Karpas-422 (cell line): ENCODE measurements at regions not wholly inside any gene's neighbourhood (a gene's known extent, or its start where the extent isn't known, plus 50 kb on each side); places are given as distances from the start of the nearest gene placed in this dataset.

Experiments used
- DNase-seq: peaks from one replicate; pipeline ENCODE4 v3.0.0-alpha.2; 2015
- H2AFZ ChIP-seq: fragments of 200-600 bp; sonication (generic); 2 replicates; pipeline ENCODE4 v1.6.1; 2014; ENCODE audit warnings: antibody characterized with exemption, low read length, mixed read lengths
- H3K27ac ChIP-seq: fragments of 200-600 bp; sonication (generic); 2 replicates; pipeline ENCODE4 v1.5.1; 2014; ENCODE audit warnings: mild to moderate bottlenecking, low read length, moderate library complexity
- H3K27me3 ChIP-seq: fragments of 200-600 bp; sonication (generic); 2 replicates; pipeline ENCODE4 v1.6.1; 2014; ENCODE audit warnings: low read length, mixed read lengths
- H3K36me3 ChIP-seq: fragments of 200-600 bp; sonication (generic); 2 replicates; pipeline ENCODE4 v1.6.1; 2014; ENCODE audit warnings: low read length, mixed read lengths; ENCODE audit not compliant: insufficient read depth
- H3K4me1 ChIP-seq: fragments of 200-600 bp; sonication (generic); 2 replicates; pipeline ENCODE4 v1.6.1; 2014; ENCODE audit warnings: mild to moderate bottlenecking, low read length, mixed read lengths
- H3K4me2 ChIP-seq: fragments of 200-600 bp; sonication (generic); 2 replicates; pipeline ENCODE4 v1.6.1; 2014; ENCODE audit warnings: low read length, low read depth, mild to moderate bottlenecking; ENCODE audit not compliant: poor library complexity, severe bottlenecking
- H3K4me3 ChIP-seq: fragments of 200-600 bp; sonication (generic); 2 replicates; pipeline ENCODE4 v1.5.1; 2014; ENCODE audit warnings: mild to moderate bottlenecking, antibody characterized with exemption, low read length, mixed read lengths
- H3K79me2 ChIP-seq: fragments of 200-600 bp; sonication (generic); 2 replicates; pipeline ENCODE4 v1.6.1; 2014; ENCODE audit warnings: mild to moderate bottlenecking, low read length, mixed read lengths
- H3K9ac ChIP-seq: fragments of 200-600 bp; sonication (generic); 2 replicates; pipeline ENCODE4 v1.6.0; 2014; ENCODE audit warnings: low read length
- H3K9me2 ChIP-seq: fragments of 200-600 bp; sonication (generic), shearing (Covaris generic); replicated peaks from 2 replicates; pipeline ENCODE4 v1.6.0; 2014; ENCODE audit warnings: mild to moderate bottlenecking, low read length, moderate library complexity; ENCODE audit not compliant: insufficient read depth
- H3K9me3 ChIP-seq: fragments of 300-700, 200-600 bp; sonication (generic); 2 replicates; pipeline ENCODE4 v1.6.1; 2014; ENCODE audit warnings: low read length, mixed read lengths
- H4K20me1 ChIP-seq: fragments of 200-600 bp; sonication (generic); 2 replicates; pipeline ENCODE4 v1.6.1; 2014; ENCODE audit warnings: mild to moderate bottlenecking, antibody characterized with exemption, low read length, low read depth; ENCODE audit not compliant: insufficient read depth

DNA sequence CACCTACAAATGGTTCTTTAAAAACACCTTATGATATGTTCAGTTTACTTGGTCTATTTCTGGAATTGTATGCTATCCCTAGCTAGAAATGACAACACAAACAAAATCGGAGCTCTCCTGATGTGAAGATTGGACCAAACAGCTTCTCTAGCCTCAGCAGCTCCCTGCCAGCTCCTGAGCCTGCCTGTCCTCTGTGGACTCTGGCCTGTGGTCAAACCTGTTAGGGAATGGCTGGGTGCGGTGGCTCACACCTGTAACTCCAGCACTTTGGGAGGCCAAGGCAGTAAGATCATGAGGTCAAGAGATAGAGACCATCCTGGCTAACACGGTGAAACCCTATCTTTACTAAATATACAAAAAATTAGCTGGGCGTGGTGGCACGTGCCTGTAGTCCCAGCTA lies 195.3 kb downstream of the GAS1 start:
- Histone ChIP-seq H3K27ac (no peak overlapping the region), H3K4me3 (no peak overlapping the region), H2AFZ (no peak overlapping the region), H3K27me3 (no peaks in the 10 kb centered on the region), H3K4me1 (no peaks in the 10 kb centered on the region), H3K36me3 (no peaks in the 10 kb centered on the region), H3K9ac (no peak overlapping the region), H3K9me2 (no peaks in the 10 kb centered on the region), H3K9me3 (no peaks in the 10 kb centered on the region), H3K79me2 (no peaks in the 10 kb centered on the region), H4K20me1 (no peaks in the 10 kb centered on the region), H3K4me2 (no peak overlapping the region)
- no peak for DNase-seq

DNA sequence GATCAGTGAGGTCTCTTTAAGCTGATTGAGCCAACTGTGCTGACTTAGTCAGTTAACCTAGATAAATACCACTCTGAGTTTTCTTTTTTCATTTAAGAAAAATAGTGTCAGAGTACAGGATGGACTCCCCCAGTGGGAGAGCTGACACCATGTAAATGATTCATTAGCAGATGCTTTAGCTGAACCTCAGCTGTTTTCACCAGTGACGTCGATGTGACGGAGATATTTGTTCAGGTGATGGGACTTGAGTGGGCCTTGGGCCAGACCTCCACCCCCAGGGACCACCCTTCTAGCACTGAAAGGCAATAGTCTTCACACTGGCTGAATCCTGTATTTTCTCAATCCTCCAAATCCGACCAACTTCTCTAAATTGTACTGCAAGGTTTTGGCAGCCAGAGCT lies 196.1 kb downstream of the GAS1 start:
- H3K4me1 ChIP-seq, result no peaks in the 10 kb centered on the region
- no peak overlapping the region for H3K4me2 ChIP-seq
- no peak overlapping the region for H2AFZ ChIP-seq
- no peak overlapping the region for H3K27ac ChIP-seq
- no peaks in the 10 kb centered on the region for H3K79me2 ChIP-seq
- no peak for DNase-seq
- H3K9me2 ChIP-seq, result no peaks in the 10 kb centered on the region
- H3K36me3 ChIP-seq, result no peaks in the 10 kb centered on the region
- H3K9ac ChIP-seq, result no peak overlapping the region
- no peak overlapping the region for H3K4me3 ChIP-seq
- H3K27me3 ChIP-seq, result no peaks in the 10 kb centered on the region
- H3K9me3 ChIP-seq, result no peaks in the 10 kb centered on the region
- H4K20me1 ChIP-seq, result no peaks in the 10 kb centered on the region

DNA sequence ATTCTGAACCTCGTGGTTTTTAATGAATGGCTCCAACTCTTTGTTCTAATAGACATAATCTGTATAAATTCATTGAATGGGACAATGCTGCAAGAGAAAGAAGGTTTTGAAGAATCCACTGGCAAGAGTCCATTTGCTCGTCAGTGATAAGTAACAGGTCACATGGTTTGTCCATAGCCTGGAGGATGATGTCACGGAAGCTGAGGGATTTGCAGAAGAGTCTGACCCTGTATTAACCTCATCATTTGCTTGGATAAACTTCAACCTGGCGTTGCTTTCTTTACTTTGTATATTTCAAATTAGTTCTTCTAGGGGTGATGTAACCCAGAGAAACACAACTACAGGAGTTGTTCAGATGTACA lies 197.4 kb downstream of the GAS1 start:
- Histone ChIP-seq H3K27me3 (no peaks in the 10 kb centered on the region), H3K9me2 (no peaks in the 10 kb centered on the region), H3K4me3 (no peak overlapping the region), H3K9ac (no peak overlapping the region), H3K9me3 (no peaks in the 10 kb centered on the region), H2AFZ (no peak overlapping the region), H3K4me1 (no peaks in the 10 kb centered on the region), H3K36me3 (no peaks in the 10 kb centered on the region), H3K27ac (no peak overlapping the region), H3K79me2 (no peaks in the 10 kb centered on the region), H4K20me1 (no peaks in the 10 kb centered on the region), H3K4me2 (no peak overlapping the region)
- DNase-seq, result no peak

DNA sequence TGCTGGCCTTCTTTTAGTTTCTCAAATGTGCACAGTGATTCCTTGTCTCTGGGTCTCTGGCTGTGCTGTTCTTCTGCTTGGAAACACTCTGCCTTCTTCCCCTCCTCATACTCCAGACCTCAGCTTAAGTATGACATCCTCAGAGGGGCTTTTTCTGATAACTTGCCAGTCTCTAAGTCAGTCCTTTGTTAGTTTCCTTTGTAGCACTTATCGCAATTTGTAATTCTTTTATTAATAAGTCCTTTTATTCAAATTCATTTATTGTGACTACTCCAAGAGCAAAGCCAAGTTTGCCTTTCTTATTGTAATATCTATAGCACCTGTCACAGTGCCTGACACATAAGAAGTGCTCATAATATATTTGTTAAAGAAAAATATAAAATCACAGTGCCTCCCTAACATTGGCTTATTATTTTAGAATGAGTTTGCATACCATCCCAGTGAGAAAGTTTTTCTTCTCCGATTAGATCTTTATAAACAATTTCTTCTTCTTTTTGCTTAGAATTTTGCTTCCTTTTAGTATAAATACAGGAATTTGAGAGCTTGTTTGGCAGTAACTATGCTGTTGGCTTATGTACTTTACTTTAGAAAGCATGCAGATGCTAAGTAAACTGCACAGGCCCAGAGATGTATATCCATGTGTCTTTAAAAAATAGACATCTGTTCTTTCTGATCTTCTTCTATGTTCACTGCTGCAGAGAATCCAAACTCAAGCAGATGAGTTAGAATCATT lies 198.0 kb downstream of the GAS1 start:
- Histone ChIP-seq H3K9me3 (no peaks in the 10 kb centered on the region), H3K27ac (no peak overlapping the region), H3K9ac (no peak overlapping the region), H3K4me1 (no peaks in the 10 kb centered on the region), H3K79me2 (no peaks in the 10 kb centered on the region), H3K27me3 (no peaks in the 10 kb centered on the region), H3K4me3 (no peak overlapping the region), H3K36me3 (no peaks in the 10 kb centered on the region), H3K9me2 (no peaks in the 10 kb centered on the region), H2AFZ (no peak overlapping the region), H4K20me1 (no peaks in the 10 kb centered on the region), H3K4me2 (no peak overlapping the region)
- no peak for DNase-seq

DNA sequence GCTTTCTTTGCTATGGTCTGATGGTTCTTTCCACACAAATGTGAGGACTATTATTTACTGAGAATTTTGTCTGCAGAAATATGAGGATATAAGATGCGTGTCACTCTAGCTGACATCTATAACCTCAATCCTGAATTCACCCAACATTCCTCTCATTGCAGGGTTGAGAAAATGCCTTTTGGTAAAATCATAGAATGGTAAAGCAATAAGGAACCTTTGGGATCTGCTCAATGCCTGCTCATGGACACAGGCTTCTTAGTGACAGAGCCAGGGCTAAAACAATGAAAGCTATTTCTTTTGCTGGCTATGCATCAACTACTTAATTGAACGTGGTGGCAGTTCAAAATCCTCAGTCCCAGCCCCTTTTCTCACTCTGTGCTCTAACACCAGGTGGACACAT lies 199.6 kb downstream of the GAS1 start:
- Histone ChIP-seq H2AFZ (no peak overlapping the region), H3K4me2 (no peak overlapping the region), H3K27ac (no peak overlapping the region), H3K9me3 (no peaks in the 10 kb centered on the region), H3K79me2 (no peaks in the 10 kb centered on the region), H3K4me1 (no peaks in the 10 kb centered on the region), H3K27me3 (no peaks in the 10 kb centered on the region), H3K9ac (no peak overlapping the region), H3K36me3 (no peaks in the 10 kb centered on the region), H3K9me2 (no peaks in the 10 kb centered on the region), H3K4me3 (no peak overlapping the region), H4K20me1 (no peaks in the 10 kb centered on the region)
- DNase-seq, result no peak

DNA sequence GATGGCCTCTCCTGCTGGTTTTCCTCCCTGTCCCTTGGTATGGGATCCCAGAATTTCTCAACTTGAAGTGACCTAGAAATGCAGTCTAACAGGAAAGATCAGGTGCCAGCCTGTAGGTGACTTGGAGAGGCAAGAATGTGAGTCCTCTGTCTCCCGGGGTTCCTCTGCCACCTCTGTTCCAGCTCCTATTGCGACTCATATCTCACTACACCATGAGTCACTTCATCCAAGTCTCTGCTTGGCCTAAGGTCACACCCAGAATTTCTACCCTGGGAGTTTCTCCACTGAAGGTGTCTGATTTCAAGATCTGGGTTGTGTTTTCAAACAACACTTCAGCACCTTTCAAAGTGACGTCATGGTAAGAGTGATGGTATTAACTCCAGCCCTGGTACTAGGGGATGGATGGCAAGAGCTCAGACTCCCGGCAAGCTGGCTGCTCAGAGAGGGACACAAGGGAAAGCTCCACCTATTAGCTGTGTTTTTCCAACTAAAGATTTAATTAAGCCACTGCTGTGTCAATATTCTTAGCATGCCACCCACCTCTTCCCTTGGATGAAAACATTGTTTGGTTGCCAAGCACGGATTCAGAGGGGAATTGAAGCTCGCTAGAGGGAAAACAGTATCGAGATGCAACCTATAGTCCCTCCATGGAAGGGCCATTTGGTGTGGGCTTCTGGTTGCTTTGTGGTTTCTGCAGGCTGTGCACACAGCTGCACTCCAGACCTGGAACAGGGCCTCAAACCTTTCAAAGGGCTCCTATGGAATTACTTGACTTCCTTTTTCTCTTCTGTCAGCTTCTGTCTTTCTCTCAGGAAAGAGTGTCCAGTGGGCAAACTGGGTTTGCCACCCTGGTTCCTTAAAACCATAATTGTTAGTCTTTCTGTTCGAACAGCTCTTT lies 205.7 kb downstream of the GAS1 start:
- Histone ChIP-seq H3K9me3 (no peaks in the 10 kb centered on the region), H3K4me3 (no peak overlapping the region), H3K4me1 (no peaks in the 10 kb centered on the region), H4K20me1 (no peaks in the 10 kb centered on the region), H3K9ac (no peak overlapping the region), H3K36me3 (no peaks in the 10 kb centered on the region), H3K9me2 (no peaks in the 10 kb centered on the region), H3K27ac (no peak overlapping the region), H3K4me2 (no peak overlapping the region), H3K79me2 (no peaks in the 10 kb centered on the region), H3K27me3 (no peaks in the 10 kb centered on the region), H2AFZ (no peak overlapping the region)
- no peak for DNase-seq

DNA sequence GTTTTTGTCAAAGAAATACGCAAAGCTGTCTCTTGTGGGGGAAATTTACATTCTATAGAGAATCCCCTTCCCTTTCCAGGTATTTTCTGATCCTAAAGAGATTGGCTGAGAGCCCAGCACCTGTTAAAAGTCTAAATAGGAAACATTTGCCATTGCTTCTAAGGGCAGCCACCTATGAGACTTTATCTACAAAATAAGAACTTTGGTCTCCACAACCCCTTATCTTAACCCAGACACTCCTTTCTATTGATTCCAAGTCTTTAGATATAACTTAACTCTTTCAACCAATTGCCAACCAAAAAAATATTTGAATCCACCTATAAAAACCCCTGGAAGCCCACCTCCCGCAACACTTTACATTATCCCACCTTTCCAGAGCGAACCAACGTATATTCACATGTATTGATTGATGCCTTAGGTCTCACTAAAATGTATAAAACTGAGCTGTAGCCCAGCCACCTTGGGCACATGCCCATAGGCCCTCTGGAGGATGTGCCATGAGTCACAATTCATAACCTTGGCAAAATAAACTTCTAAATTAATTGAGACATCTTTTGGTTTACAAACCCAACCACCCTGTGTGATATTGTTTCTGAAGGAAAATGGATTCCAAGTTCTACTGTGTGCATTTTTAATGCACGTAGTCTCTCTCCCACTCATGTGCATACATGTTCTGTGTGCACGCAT lies 211.4 kb downstream of the GAS1 start:
- no peaks in the 10 kb centered on the region for H3K79me2 ChIP-seq
- no peak overlapping the region for H3K4me3 ChIP-seq
- H3K4me1 ChIP-seq, result no peaks in the 10 kb centered on the region
- H3K36me3 ChIP-seq, result no peaks in the 10 kb centered on the region
- no peak overlapping the region for H3K9ac ChIP-seq
- H3K4me2 ChIP-seq, result no peak overlapping the region
- H3K9me3 ChIP-seq, result no peaks in the 10 kb centered on the region
- no peak for DNase-seq
- no peak overlapping the region for H2AFZ ChIP-seq
- no peak overlapping the region for H3K27ac ChIP-seq
- H4K20me1 ChIP-seq, result no peaks in the 10 kb centered on the region
- no peaks in the 10 kb centered on the region for H3K9me2 ChIP-seq
- H3K27me3 ChIP-seq, result no peaks in the 10 kb centered on the region

DNA sequence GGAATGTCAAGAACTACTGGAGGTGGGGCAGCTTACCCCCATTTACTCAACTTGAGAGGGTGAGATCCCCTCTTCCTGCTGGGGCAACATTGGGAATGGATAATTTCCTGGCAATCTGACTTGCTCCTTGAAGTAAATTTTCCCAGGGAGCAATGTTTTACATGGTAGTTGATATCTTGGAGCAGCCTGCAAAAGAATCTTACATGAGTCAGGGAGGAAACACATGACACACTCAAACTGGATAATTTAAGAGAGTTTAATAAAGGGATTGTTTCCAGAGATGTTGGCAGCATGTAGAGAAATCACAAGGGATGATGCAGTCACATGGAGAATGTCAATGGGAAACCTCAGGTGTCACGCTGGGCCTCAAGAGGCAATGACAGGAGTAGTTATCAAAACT lies 212.5 kb downstream of the GAS1 start:
- Histone ChIP-seq H3K4me3 (no peak overlapping the region), H2AFZ (no peak overlapping the region), H4K20me1 (no peaks in the 10 kb centered on the region), H3K36me3 (no peaks in the 10 kb centered on the region), H3K79me2 (no peaks in the 10 kb centered on the region), H3K9ac (no peak overlapping the region), H3K4me1 (no peaks in the 10 kb centered on the region), H3K9me3 (no peaks in the 10 kb centered on the region), H3K27me3 (no peaks in the 10 kb centered on the region), H3K9me2 (no peaks in the 10 kb centered on the region), H3K4me2 (no peak overlapping the region), H3K27ac (no peak overlapping the region)
- DNase-seq, result no peak
